Neural progenitor cell (in vitro differentiated cells): ENCODE measurements at regions not wholly inside any gene's neighbourhood (a gene's known extent, or its start where the extent isn't known, plus 50 kb on each side); places are given as distances from the start of the nearest gene placed in this dataset.

ENCODE experiments used
- EZH2 ChIP-seq: fragments of 200-600 bp; sonication (generic); IDR thresholded peaks from 2 replicates; pipeline ENCODE4 v1.6.1; 2017; ENCODE audit warnings: antibody characterized with exemption, mild to moderate bottlenecking, moderate library complexity
- EZH2phosphoT487 ChIP-seq: fragments of 200-600 bp; sonication (generic); IDR thresholded peaks from 2 replicates; pipeline ENCODE4 v1.6.1; 2017; ENCODE audit warnings: antibody characterized with exemption
- TF ChIP-seq, protein P1 (sequence below): fragments of 200-600 bp; sonication (generic); IDR thresholded peaks from 2 replicates; pipeline ENCODE4 v1.5.1; 2017; ENCODE audit warnings: antibody characterized with exemption, mild to moderate bottlenecking

GRCh38 chr13:38265132-38265497 is 84.5 kb upstream of the UFM1 start:
- no peak for TF ChIP-seq EZH2
- TF ChIP-seq, protein P1, sequence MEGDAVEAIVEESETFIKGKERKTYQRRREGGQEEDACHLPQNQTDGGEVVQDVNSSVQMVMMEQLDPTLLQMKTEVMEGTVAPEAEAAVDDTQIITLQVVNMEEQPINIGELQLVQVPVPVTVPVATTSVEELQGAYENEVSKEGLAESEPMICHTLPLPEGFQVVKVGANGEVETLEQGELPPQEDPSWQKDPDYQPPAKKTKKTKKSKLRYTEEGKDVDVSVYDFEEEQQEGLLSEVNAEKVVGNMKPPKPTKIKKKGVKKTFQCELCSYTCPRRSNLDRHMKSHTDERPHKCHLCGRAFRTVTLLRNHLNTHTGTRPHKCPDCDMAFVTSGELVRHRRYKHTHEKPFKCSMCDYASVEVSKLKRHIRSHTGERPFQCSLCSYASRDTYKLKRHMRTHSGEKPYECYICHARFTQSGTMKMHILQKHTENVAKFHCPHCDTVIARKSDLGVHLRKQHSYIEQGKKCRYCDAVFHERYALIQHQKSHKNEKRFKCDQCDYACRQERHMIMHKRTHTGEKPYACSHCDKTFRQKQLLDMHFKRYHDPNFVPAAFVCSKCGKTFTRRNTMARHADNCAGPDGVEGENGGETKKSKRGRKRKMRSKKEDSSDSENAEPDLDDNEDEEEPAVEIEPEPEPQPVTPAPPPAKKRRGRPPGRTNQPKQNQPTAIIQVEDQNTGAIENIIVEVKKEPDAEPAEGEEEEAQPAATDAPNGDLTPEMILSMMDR: no peak
- TF ChIP-seq EZH2phosphoT487: no peak
